ENCODE measurements at regions not wholly inside any gene's neighbourhood (a gene's known extent, or its start where the extent isn't known, plus 50 kb on each side); places are given as distances from the start of the nearest gene placed in this dataset.

DNA sequence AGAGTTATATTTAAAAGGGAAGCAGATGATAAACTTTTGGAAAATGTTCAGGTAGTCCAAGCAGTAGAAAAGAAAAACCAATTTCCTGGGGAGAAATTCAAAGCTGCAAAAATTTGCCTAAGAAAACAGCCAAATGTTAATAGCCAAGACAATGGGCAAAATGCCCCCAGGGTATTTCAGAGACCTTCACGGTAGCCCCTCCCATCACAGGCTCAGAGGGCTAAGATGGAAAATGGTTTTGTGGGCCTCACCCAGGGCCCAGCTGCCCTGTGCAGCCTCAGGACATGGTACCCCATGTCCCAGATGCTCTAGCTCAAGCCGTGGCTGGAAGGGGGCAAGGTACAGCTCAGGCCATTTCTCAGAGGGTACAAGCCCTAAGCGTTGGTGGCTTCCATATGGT is 391.0 kb downstream of the ZIC4 start:
- no peaks in the 10 kb centered on the region for H3K36me3 ChIP-seq (replicated peaks in 1 of 2; ENCODE audit: control insufficient read depth in 2 of 2, insufficient read depth in 2 of 2, low read length in 2 of 2)
- no peak overlapping the region for H2BK15ac ChIP-seq (ENCODE audit: low read length)
- no peak overlapping the region for H2BK120ac ChIP-seq (ENCODE audit: low read depth, low read length)
- no peaks in the 10 kb centered on the region for H3K79me1 ChIP-seq (ENCODE audit: low read depth, low read length)
- no peak overlapping the region for H2BK12ac ChIP-seq (ENCODE audit: low read length)
- no peak for DNase-seq (ENCODE audit: low spot score)
- H3K14ac ChIP-seq (ENCODE audit: low read length) = no peak overlapping the region
- H3K4me1 ChIP-seq (ENCODE audit: control insufficient read depth in 2 of 2, insufficient read depth in 1 of 2, low read depth in 1 of 2, low read length in 2 of 2) = no peaks in the 10 kb centered on the region
- no peak overlapping the region for H3K4me2 ChIP-seq (ENCODE audit: insufficient read depth, low read length, poor library complexity, severe bottlenecking)
- H3K9ac ChIP-seq (ENCODE audit: low read depth, low read length, poor library complexity) = no peak overlapping the region
- H2AK5ac ChIP-seq (ENCODE audit: low read depth, low read length) = no peak overlapping the region
- no peak overlapping the region for H2AFZ ChIP-seq (ENCODE audit: low read length)
- no CpG with 5 or more reads among the region's 3 CpGs for WGBS, 2 donors (ENCODE audit: extremely low coverage in 2 of 2, insufficient read length in 2 of 2, insufficient replicate concordance in 1 of 2)
- H3K18ac ChIP-seq (ENCODE audit: low read length) = no peak overlapping the region
- H3K27ac ChIP-seq (replicated peaks; ENCODE audit: low read length) = no peak overlapping the region
- H3K4me3 ChIP-seq (ENCODE audit: low read length in 2 of 2) = no peak overlapping the region
- no peak overlapping the region for H2BK5ac ChIP-seq (ENCODE audit: low read length)
- H3K23ac ChIP-seq (ENCODE audit: low read depth, low read length, poor library complexity) = no peak overlapping the region
- no peak overlapping the region for H4K91ac ChIP-seq (ENCODE audit: low read depth, low read length, poor library complexity)
- no peak overlapping the region for H4K8ac ChIP-seq (ENCODE audit: low read depth, low read length)
- no peaks in the 10 kb centered on the region for H3K27me3 ChIP-seq (ENCODE audit: control insufficient read depth in 3 of 3, insufficient read depth in 3 of 3, low read depth in 1 of 3, low read length in 3 of 3)
- H3K9me3 ChIP-seq (replicated peaks in 1 of 2; ENCODE audit: control insufficient read depth in 2 of 2, insufficient read depth in 1 of 2, low read depth in 1 of 2, low read length in 2 of 2) = peaks cover 0 to 2% of the 10 kb centered on the region in 2 donors
- H3K4ac ChIP-seq (ENCODE audit: low read length) = no peak overlapping the region

DNA sequence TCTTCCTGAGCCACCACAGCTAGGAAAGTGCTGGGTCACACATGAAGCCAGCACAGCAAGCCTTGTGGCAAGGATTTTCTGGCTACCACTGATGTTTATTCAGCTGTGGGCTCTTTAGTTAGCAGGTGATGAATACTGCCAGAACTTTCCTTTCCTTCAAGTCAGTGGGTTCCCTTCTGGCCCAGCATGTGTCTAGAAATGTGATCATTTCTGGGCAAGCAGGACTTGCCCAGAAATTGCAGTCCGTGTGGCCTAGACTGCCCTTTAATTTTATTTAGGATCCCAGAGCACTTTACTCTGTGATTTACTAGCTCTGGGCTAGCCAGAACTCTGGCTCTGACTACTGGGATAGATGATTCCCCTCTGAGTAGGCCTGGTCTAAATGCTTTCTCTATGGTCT is 397.5 kb downstream of the ZIC4 start:
- Histone ChIP-seq H3K27ac (replicated peaks; ENCODE audit: low read length) (no peak overlapping the region), H2AK5ac (ENCODE audit: low read depth, low read length) (no peak overlapping the region), H2BK120ac (ENCODE audit: low read depth, low read length) (no peak overlapping the region), H3K14ac (ENCODE audit: low read length) (no peak overlapping the region), H3K23ac (ENCODE audit: low read depth, low read length, poor library complexity) (no peak overlapping the region), H2BK5ac (ENCODE audit: low read length) (no peak overlapping the region), H3K9me3 (replicated peaks in 1 of 2; ENCODE audit: control insufficient read depth in 2 of 2, insufficient read depth in 1 of 2, low read depth in 1 of 2, low read length in 2 of 2) (no peaks in the 10 kb centered on the region), H3K4me3 (ENCODE audit: low read length in 2 of 2) (no peak overlapping the region), H3K9ac (ENCODE audit: low read depth, low read length, poor library complexity) (no peak overlapping the region), H4K91ac (ENCODE audit: low read depth, low read length, poor library complexity) (no peak overlapping the region), H3K36me3 (replicated peaks in 1 of 2; ENCODE audit: control insufficient read depth in 2 of 2, insufficient read depth in 2 of 2, low read length in 2 of 2) (no peaks in the 10 kb centered on the region), H3K4me2 (ENCODE audit: insufficient read depth, low read length, poor library complexity, severe bottlenecking) (no peak overlapping the region), H2AFZ (ENCODE audit: low read length) (peak overlapping the region; percentile 4), H3K27me3 (ENCODE audit: control insufficient read depth in 3 of 3, insufficient read depth in 3 of 3, low read depth in 1 of 3, low read length in 3 of 3) (no peaks in the 10 kb centered on the region), H3K79me1 (ENCODE audit: low read depth, low read length) (no peaks in the 10 kb centered on the region), H4K8ac (ENCODE audit: low read depth, low read length) (no peak overlapping the region), H3K18ac (ENCODE audit: low read length) (no peak overlapping the region), H2BK12ac (ENCODE audit: low read length) (no peak overlapping the region), H3K4ac (ENCODE audit: low read length) (no peak overlapping the region), H2BK15ac (ENCODE audit: low read length) (no peak overlapping the region), H3K4me1 (ENCODE audit: control insufficient read depth in 2 of 2, insufficient read depth in 1 of 2, low read depth in 1 of 2, low read length in 2 of 2) (no peaks in the 10 kb centered on the region)
- no CpG with 5 or more reads among the region's 1 CpG for WGBS, 2 donors (ENCODE audit: extremely low coverage in 2 of 2, insufficient read length in 2 of 2, insufficient replicate concordance in 1 of 2)
- DNase-seq (ENCODE audit: low spot score) = no peak

DNA sequence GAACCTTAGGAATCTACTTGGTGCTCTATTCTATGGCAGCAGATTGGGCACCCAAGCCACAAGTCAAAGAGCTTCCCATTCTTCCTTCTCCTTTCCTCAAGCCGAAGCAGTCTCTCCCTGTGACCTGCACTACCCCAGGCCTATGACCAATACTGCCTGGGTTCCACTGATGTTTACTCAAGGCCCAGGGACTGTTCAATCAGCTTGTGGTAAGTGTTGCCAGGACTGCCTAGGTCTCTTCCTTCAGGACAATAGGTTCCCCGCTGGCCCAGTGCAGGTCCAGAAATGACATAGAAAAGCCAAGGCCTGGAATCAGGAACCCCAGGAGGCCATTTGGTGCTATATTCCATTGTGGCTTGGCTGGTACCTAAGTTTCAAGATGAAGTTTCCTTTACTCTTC is 397.9 kb downstream of the ZIC4 start:
- Histone ChIP-seq H4K91ac (ENCODE audit: low read depth, low read length, poor library complexity) (no peak overlapping the region), H3K9me3 (replicated peaks in 1 of 2; ENCODE audit: control insufficient read depth in 2 of 2, insufficient read depth in 1 of 2, low read depth in 1 of 2, low read length in 2 of 2) (no peaks in the 10 kb centered on the region), H3K18ac (ENCODE audit: low read length) (no peak overlapping the region), H3K79me1 (ENCODE audit: low read depth, low read length) (no peaks in the 10 kb centered on the region), H3K9ac (ENCODE audit: low read depth, low read length, poor library complexity) (no peak overlapping the region), H2BK15ac (ENCODE audit: low read length) (no peak overlapping the region), H3K4me2 (ENCODE audit: insufficient read depth, low read length, poor library complexity, severe bottlenecking) (no peak overlapping the region), H2BK12ac (ENCODE audit: low read length) (no peak overlapping the region), H2AFZ (ENCODE audit: low read length) (no peak overlapping the region), H3K4me1 (ENCODE audit: control insufficient read depth in 2 of 2, insufficient read depth in 1 of 2, low read depth in 1 of 2, low read length in 2 of 2) (no peaks in the 10 kb centered on the region), H3K27ac (replicated peaks; ENCODE audit: low read length) (no peak overlapping the region), H3K27me3 (ENCODE audit: control insufficient read depth in 3 of 3, insufficient read depth in 3 of 3, low read depth in 1 of 3, low read length in 3 of 3) (no peaks in the 10 kb centered on the region), H3K36me3 (replicated peaks in 1 of 2; ENCODE audit: control insufficient read depth in 2 of 2, insufficient read depth in 2 of 2, low read length in 2 of 2) (no peaks in the 10 kb centered on the region), H3K23ac (ENCODE audit: low read depth, low read length, poor library complexity) (no peak overlapping the region), H3K4me3 (ENCODE audit: low read length in 2 of 2) (no peak overlapping the region), H4K8ac (ENCODE audit: low read depth, low read length) (no peak overlapping the region), H2BK120ac (ENCODE audit: low read depth, low read length) (no peak overlapping the region), H2BK5ac (ENCODE audit: low read length) (no peak overlapping the region), H3K14ac (ENCODE audit: low read length) (no peak overlapping the region), H2AK5ac (ENCODE audit: low read depth, low read length) (no peak overlapping the region), H3K4ac (ENCODE audit: low read length) (no peak overlapping the region)
- no peak for DNase-seq (ENCODE audit: low spot score)
- no CpG with 5 or more reads among the region's 2 CpGs for WGBS, 2 donors (ENCODE audit: extremely low coverage in 2 of 2, insufficient read length in 2 of 2, insufficient replicate concordance in 1 of 2)

DNA sequence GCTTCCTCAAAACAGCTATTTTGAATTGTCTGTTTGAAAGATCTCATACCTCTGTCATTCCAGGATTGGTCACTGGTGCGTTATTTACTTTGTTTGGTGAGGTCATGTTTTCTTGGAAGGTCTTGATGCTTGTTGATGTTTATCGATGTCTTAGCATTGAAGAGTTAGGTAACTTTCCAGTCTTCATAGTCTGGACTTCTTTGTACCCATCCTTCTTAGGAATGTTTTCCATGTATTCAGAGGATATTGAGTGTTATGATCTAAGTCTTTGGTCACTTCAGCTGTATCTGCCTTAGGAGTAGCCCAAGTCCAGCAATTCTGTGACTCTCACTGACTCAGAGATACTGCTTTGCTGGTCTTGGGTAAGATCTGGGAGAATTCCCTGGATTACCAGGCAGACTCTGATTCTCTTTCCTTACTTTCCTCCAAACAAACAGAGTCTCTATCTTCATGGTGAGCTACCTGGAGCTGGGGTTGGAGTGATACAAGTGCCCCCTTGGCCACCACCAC is 398.6 kb downstream of the ZIC4 start:
- DNase-seq (ENCODE audit: low spot score) = no peak
- no peak overlapping the region for H2BK15ac ChIP-seq (ENCODE audit: low read length)
- no peak overlapping the region for H4K91ac ChIP-seq (ENCODE audit: low read depth, low read length, poor library complexity)
- no peak overlapping the region for H4K8ac ChIP-seq (ENCODE audit: low read depth, low read length)
- H3K36me3 ChIP-seq (replicated peaks in 1 of 2; ENCODE audit: control insufficient read depth in 2 of 2, insufficient read depth in 2 of 2, low read length in 2 of 2) = no peaks in the 10 kb centered on the region
- H2BK5ac ChIP-seq (ENCODE audit: low read length) = no peak overlapping the region
- H3K27ac ChIP-seq (replicated peaks; ENCODE audit: low read length) = no peak overlapping the region
- no peak overlapping the region for H3K4me2 ChIP-seq (ENCODE audit: insufficient read depth, low read length, poor library complexity, severe bottlenecking)
- H3K9ac ChIP-seq (ENCODE audit: low read depth, low read length, poor library complexity) = no peak overlapping the region
- no peak overlapping the region for H2BK120ac ChIP-seq (ENCODE audit: low read depth, low read length)
- H3K18ac ChIP-seq (ENCODE audit: low read length) = no peak overlapping the region
- no peaks in the 10 kb centered on the region for H3K4me1 ChIP-seq (ENCODE audit: control insufficient read depth in 2 of 2, insufficient read depth in 1 of 2, low read depth in 1 of 2, low read length in 2 of 2)
- H3K14ac ChIP-seq (ENCODE audit: low read length) = no peak overlapping the region
- no peaks in the 10 kb centered on the region for H3K27me3 ChIP-seq (ENCODE audit: control insufficient read depth in 3 of 3, insufficient read depth in 3 of 3, low read depth in 1 of 3, low read length in 3 of 3)
- no peak overlapping the region for H2AK5ac ChIP-seq (ENCODE audit: low read depth, low read length)
- H3K79me1 ChIP-seq (ENCODE audit: low read depth, low read length) = no peaks in the 10 kb centered on the region
- no peak overlapping the region for H2BK12ac ChIP-seq (ENCODE audit: low read length)
- H3K23ac ChIP-seq (ENCODE audit: low read depth, low read length, poor library complexity) = no peak overlapping the region
- no peaks in the 10 kb centered on the region for H3K9me3 ChIP-seq (replicated peaks in 1 of 2; ENCODE audit: control insufficient read depth in 2 of 2, insufficient read depth in 1 of 2, low read depth in 1 of 2, low read length in 2 of 2)
- H3K4ac ChIP-seq (ENCODE audit: low read length) = no peak overlapping the region
- no CpG with 5 or more reads among the region's 2 CpGs for WGBS, 2 donors (ENCODE audit: extremely low coverage in 2 of 2, insufficient read length in 2 of 2, insufficient replicate concordance in 1 of 2)
- no peak overlapping the region for H2AFZ ChIP-seq (ENCODE audit: low read length)
- H3K4me3 ChIP-seq (ENCODE audit: low read length in 2 of 2) = no peak overlapping the region
